CD4-positive, alpha-beta memory T cell (primary cell): ENCODE measurements at regions not wholly inside any gene's neighbourhood (a gene's known extent, or its start where the extent isn't known, plus 50 kb on each side); places are given as distances from the start of the nearest gene placed in this dataset.

Experiments used
- CTCF ChIA-PET: fragments of 350-600 bp; sonication (Branson Sonifier 250); formaldehyde crosslinking; loops from one replicate; lab custom pipeline; 2021; ENCODE audit warnings: inconsistent platforms; ENCODE audit not compliant: partially characterized antibody; lab: Charles Lee
- POLR2A ChIA-PET: fragments of 350-600 bp; sonication (Branson Sonifier 250); formaldehyde crosslinking; loops from one replicate; lab custom pipeline; 2021; ENCODE audit not compliant: partially characterized antibody; lab: Charles Lee
- DNase-seq, 5 donors: peaks; one replicate each; pipeline versions ENCODE4 v3.0.0 to v3.0.0-alpha.2; 2020 to 2022; ENCODE audit warnings: mixed read lengths in 1 of 5
- H3K27ac ChIP-seq: one replicate; pipeline ENCODE4 v1.7.0; 2013; ENCODE audit warnings: low read depth, low read length
- H3K27me3 ChIP-seq: 2 replicates; pipeline ENCODE4 v1.7.0; 2013; ENCODE audit warnings: mild to moderate bottlenecking, low read length, moderate library complexity; ENCODE audit not compliant: insufficient read depth
- H3K36me3 ChIP-seq: 2 replicates; pipeline ENCODE4 v1.7.0; 2013; ENCODE audit warnings: mild to moderate bottlenecking, low read length, moderate library complexity; ENCODE audit not compliant: insufficient read depth
- H3K4me1 ChIP-seq: 2 replicates; pipeline ENCODE4 v1.7.0; 2013; ENCODE audit warnings: mild to moderate bottlenecking, low read length, moderate library complexity; ENCODE audit not compliant: insufficient read depth
- H3K4me3 ChIP-seq, 2 donors: one replicate each; pipeline ENCODE4 v1.7.0; 2013; ENCODE audit warnings: low read length in 2 of 2, mild to moderate bottlenecking in 1 of 2
- H3K9me3 ChIP-seq, 2 donors: one replicate each; pipeline ENCODE4 v1.7.0; 2013; ENCODE audit warnings: low read length in 2 of 2, control low read depth in 1 of 2; ENCODE audit not compliant: control insufficient read depth in 1 of 2
- H3K27ac Mint-ChIP-seq, 7 donors: one replicate each; pipeline ENCODE4 v1.8.0; 2020 to 2021; ENCODE audit warnings: mixed read lengths in 7 of 7, mild to moderate bottlenecking in 6 of 7, inconsistent platforms in 3 of 7, moderate library complexity in 3 of 7
- H3K27me3 Mint-ChIP-seq, 2 donors: one replicate each; pipeline ENCODE4 v1.8.0; 2020 to 2021; ENCODE audit warnings: mixed read lengths in 2 of 2
- H3K36me3 Mint-ChIP-seq, 2 donors: one replicate each; pipeline ENCODE4 v1.8.0; 2020 to 2021; ENCODE audit warnings: mixed read lengths in 2 of 2, inconsistent platforms in 1 of 2, mild to moderate bottlenecking in 1 of 2
- H3K4me1 Mint-ChIP-seq, 4 donors: one replicate each; pipeline ENCODE4 v1.8.0; 2020 to 2021; ENCODE audit warnings: mixed read lengths in 4 of 4, mild to moderate bottlenecking in 1 of 4
- H3K4me3 Mint-ChIP-seq, 8 donors: one replicate each; pipeline ENCODE4 v1.8.0; 2020 to 2021; ENCODE audit warnings: mixed read lengths in 8 of 8, mild to moderate bottlenecking in 7 of 8, moderate library complexity in 6 of 8, inconsistent platforms in 3 of 8
- H3K9me3 Mint-ChIP-seq, 8 donors: one replicate each; pipeline ENCODE4 v1.8.0; 2020 to 2021; ENCODE audit warnings: mixed read lengths in 8 of 8, mild to moderate bottlenecking in 5 of 8, inconsistent platforms in 3 of 8, moderate library complexity in 1 of 8
- intact Hi-C: fragments of 100-400 bp; cut with micrococcal nuclease; formaldehyde crosslinking; loops from one replicate; pipeline ENCODE4 v1.15.1; 2023

- H3K4me1 Mint-ChIP-seq: no peaks in the 10 kb centered on the region
- H3K36me3 Mint-ChIP-seq: no peaks in the 10 kb centered on the region
- CTCF ChIA-PET: interaction anchor here (1.1 to 1.3 kb wide), 2 partner anchors 41 to 42 kb away, joined by 3 read pairs; no protein-coding TSS in a partner anchor
- no peak overlapping the region for H3K4me3 Mint-ChIP-seq
- Histone ChIP-seq H3K27ac (no peak overlapping the region), H3K36me3 (no peaks in the 10 kb centered on the region), H3K9me3 (no peaks in the 10 kb centered on the region), H3K4me1 (no peaks in the 10 kb centered on the region), H3K27me3 (no peaks in the 10 kb centered on the region), H3K4me3 (no peak overlapping the region)
- POLR2A ChIA-PET: no interaction called here
- H3K27ac Mint-ChIP-seq: no peak overlapping the region
- H3K9me3 Mint-ChIP-seq: peaks cover 0 to 4% (median 2%) of the 10 kb centered on the region in 8 donors
- H3K27me3 Mint-ChIP-seq: peaks cover 12 to 29% of the 10 kb centered on the region in 2 donors
- intact Hi-C loops: no loop called here
- no peak for DNase-seq
Observed at GRCh38 chr18:24530630-24531111, 70.2 kb downstream of the HRH4 start.

GRCh38 chr18:24534271-24534670, 73.8 kb downstream of the HRH4 start:
- Mint-ChIP-seq H3K27ac (no peak overlapping the region), H3K9me3 (peaks cover 0 to 4% (median under 1%) of the 10 kb centered on the region in 8 donors), H3K36me3 (no peaks in the 10 kb centered on the region), H3K4me3 (no peak overlapping the region), H3K4me1 (no peaks in the 10 kb centered on the region), H3K27me3 (peaks cover 19 to 36% of the 10 kb centered on the region in 2 donors)
- no peak overlapping the region for H3K4me3 ChIP-seq
- CTCF ChIA-PET: no interaction called here
- H3K36me3 ChIP-seq: no peaks in the 10 kb centered on the region
- H3K4me1 ChIP-seq: no peaks in the 10 kb centered on the region
- H3K27me3 ChIP-seq: no peaks in the 10 kb centered on the region
- DNase-seq: no peak
- intact Hi-C loops: no loop called here
- H3K27ac ChIP-seq: no peak overlapping the region
- POLR2A ChIA-PET: no interaction called here
- H3K9me3 ChIP-seq: no peaks in the 10 kb centered on the region

- CTCF ChIA-PET: no interaction called here
- no peak overlapping the region for H3K4me3 ChIP-seq
- Mint-ChIP-seq H3K9me3 (peaks cover 0 to 4% (median under 1%) of the 10 kb centered on the region in 8 donors), H3K27me3 (peaks cover 21 to 33% of the 10 kb centered on the region in 2 donors), H3K27ac (no peak overlapping the region), H3K4me3 (no peak overlapping the region), H3K4me1 (no peaks in the 10 kb centered on the region), H3K36me3 (no peaks in the 10 kb centered on the region)
- no peaks in the 10 kb centered on the region for H3K36me3 ChIP-seq
- H3K27ac ChIP-seq: no peak overlapping the region
- POLR2A ChIA-PET: no interaction called here
- intact Hi-C loops: no loop called here
- H3K4me1 ChIP-seq: no peaks in the 10 kb centered on the region
- no peaks in the 10 kb centered on the region for H3K27me3 ChIP-seq
- no peaks in the 10 kb centered on the region for H3K9me3 ChIP-seq
- DNase-seq: no peak
Observed at GRCh38 chr18:24534737-24535136, 74.3 kb downstream of the HRH4 start.

GRCh38 chr18:24535527-24536295, 75.3 kb downstream of the HRH4 start:
- no peaks in the 10 kb centered on the region for H3K4me1 Mint-ChIP-seq
- DNase-seq: no peak
- no peaks in the 10 kb centered on the region for H3K9me3 ChIP-seq
- intact Hi-C loops: no loop called here
- H3K27ac ChIP-seq: no peak overlapping the region
- peaks cover 0 to 4% (median under 1%) of the 10 kb centered on the region in 8 donors for H3K9me3 Mint-ChIP-seq
- no peaks in the 10 kb centered on the region for H3K36me3 ChIP-seq
- POLR2A ChIA-PET: no interaction called here
- CTCF ChIA-PET: no interaction called here
- no peaks in the 10 kb centered on the region for H3K36me3 Mint-ChIP-seq
- no peak overlapping the region for H3K4me3 ChIP-seq
- no peaks in the 10 kb centered on the region for H3K27me3 ChIP-seq
- H3K27ac Mint-ChIP-seq: no peak overlapping the region
- H3K27me3 Mint-ChIP-seq: peaks cover 21 to 27% of the 10 kb centered on the region in 2 donors
- no peak overlapping the region for H3K4me3 Mint-ChIP-seq
- no peaks in the 10 kb centered on the region for H3K4me1 ChIP-seq

- Histone ChIP-seq H3K4me3 (no peak overlapping the region), H3K9me3 (no peaks in the 10 kb centered on the region), H3K27me3 (no peaks in the 10 kb centered on the region), H3K36me3 (no peaks in the 10 kb centered on the region), H3K4me1 (no peaks in the 10 kb centered on the region), H3K27ac (no peak overlapping the region)
- CTCF ChIA-PET: no interaction called here
- Mint-ChIP-seq H3K9me3 (peaks cover 0 to 4% (median under 1%) of the 10 kb centered on the region in 8 donors), H3K27me3 (peaks cover 21 to 27% of the 10 kb centered on the region in 2 donors), H3K4me1 (no peaks in the 10 kb centered on the region), H3K4me3 (no peak overlapping the region), H3K27ac (no peak overlapping the region), H3K36me3 (no peaks in the 10 kb centered on the region)
- no peak for DNase-seq
- intact Hi-C loops: no loop called here
- POLR2A ChIA-PET: no interaction called here
Observed at GRCh38 chr18:24536326-24536725, 75.9 kb downstream of the HRH4 start.

GRCh38 chr18:24536834-24537233, 76.4 kb downstream of the HRH4 start:
- H3K36me3 Mint-ChIP-seq: no peaks in the 10 kb centered on the region
- ChIA-PET POLR2A (no interaction called here), CTCF (no interaction called here)
- peaks cover 22 to 25% of the 10 kb centered on the region in 2 donors for H3K27me3 Mint-ChIP-seq
- H3K9me3 Mint-ChIP-seq: peaks cover 0 to 4% (median 0%) of the 10 kb centered on the region in 8 donors
- Histone ChIP-seq H3K36me3 (no peaks in the 10 kb centered on the region), H3K4me3 (no peak overlapping the region), H3K9me3 (no peaks in the 10 kb centered on the region), H3K27ac (no peak overlapping the region), H3K4me1 (no peaks in the 10 kb centered on the region), H3K27me3 (no peaks in the 10 kb centered on the region)
- intact Hi-C loops: no loop called here
- no peak for DNase-seq
- no peaks in the 10 kb centered on the region for H3K4me1 Mint-ChIP-seq
- H3K4me3 Mint-ChIP-seq: no peak overlapping the region
- H3K27ac Mint-ChIP-seq: no peak overlapping the region

- intact Hi-C loops: no loop called here
- ChIA-PET CTCF (interaction anchor here (1.1 kb wide), 1 partner anchor 24 kb away, joined by 4 read pairs; no protein-coding TSS in a partner anchor), POLR2A (no interaction called here)
- H3K27me3 ChIP-seq: no peaks in the 10 kb centered on the region
- no peak overlapping the region for H3K4me3 ChIP-seq
- Mint-ChIP-seq H3K27ac (no peak overlapping the region), H3K36me3 (no peaks in the 10 kb centered on the region), H3K9me3 (no peaks in the 10 kb centered on the region), H3K4me1 (no peaks in the 10 kb centered on the region), H3K4me3 (no peak overlapping the region), H3K27me3 (peaks cover 17 to 19% of the 10 kb centered on the region in 2 donors)
- no peak overlapping the region for H3K27ac ChIP-seq
- no peaks in the 10 kb centered on the region for H3K4me1 ChIP-seq
- no peaks in the 10 kb centered on the region for H3K36me3 ChIP-seq
- H3K9me3 ChIP-seq: no peaks in the 10 kb centered on the region
- no peak for DNase-seq
Observed at GRCh38 chr18:24538414-24539264, 78.2 kb downstream of the HRH4 start.
